ENCODE measurements at regions not wholly inside any gene's neighbourhood (a gene's known extent, or its start where the extent isn't known, plus 50 kb on each side); places are given as distances from the start of the nearest gene placed in this dataset.

- H3K4me1 ChIP-seq = no peaks in the 10 kb centered on the region
- intact Hi-C loops (cut with micrococcal nuclease) = no loop called here
- H3K27me3 ChIP-seq (ENCODE audit: low read depth) = no peaks in the 10 kb centered on the region
- H3K36me3 ChIP-seq = no peaks in the 10 kb centered on the region
- no peak for DNase-seq
- H3K27ac ChIP-seq (replicated peaks) = no peak overlapping the region
- H3K4me3 ChIP-seq = no peak overlapping the region
- TF ChIP-seq CTCF (IDR thresholded peaks at IDR 0.05; ENCODE audit: borderline replicate concordance) = no peak
- no peaks in the 10 kb centered on the region for H3K9me3 ChIP-seq (replicated peaks)
These were observed 436.0 kb upstream of the NR2F2 start for GRCh38 chr15:95894407-95894956.

- Histone ChIP-seq H3K27me3 (ENCODE audit: low read depth) (no peaks in the 10 kb centered on the region), H3K36me3 (no peaks in the 10 kb centered on the region), H3K4me1 (no peaks in the 10 kb centered on the region), H3K4me3 (no peak overlapping the region), H3K27ac (replicated peaks) (no peak overlapping the region), H3K9me3 (replicated peaks) (no peaks in the 10 kb centered on the region)
- intact Hi-C loops (cut with micrococcal nuclease) = no loop called here
- DNase-seq = no peak
- no peak for TF ChIP-seq CTCF (IDR thresholded peaks at IDR 0.05; ENCODE audit: borderline replicate concordance)
These were observed 435.0 kb upstream of the NR2F2 start for GRCh38 chr15:95895508-95895907.

GRCh38 chr15:95897651-95898050 is 432.8 kb upstream of the NR2F2 start:
- TF ChIP-seq CTCF (IDR thresholded peaks at IDR 0.05; ENCODE audit: borderline replicate concordance) = no peak
- DNase-seq = no peak
- intact Hi-C loops (cut with micrococcal nuclease) = no loop called here
- Histone ChIP-seq H3K27ac (replicated peaks) (no peak overlapping the region), H3K4me3 (no peak overlapping the region), H3K27me3 (ENCODE audit: low read depth) (no peaks in the 10 kb centered on the region), H3K36me3 (no peaks in the 10 kb centered on the region), H3K4me1 (no peaks in the 10 kb centered on the region), H3K9me3 (replicated peaks) (no peaks in the 10 kb centered on the region)

- Histone ChIP-seq H3K27ac (replicated peaks) (no peak overlapping the region), H3K4me3 (no peak overlapping the region), H3K9me3 (replicated peaks) (no peaks in the 10 kb centered on the region), H3K4me1 (no peaks in the 10 kb centered on the region), H3K27me3 (ENCODE audit: low read depth) (no peaks in the 10 kb centered on the region), H3K36me3 (no peaks in the 10 kb centered on the region)
- intact Hi-C loops (cut with micrococcal nuclease) = no loop called here
- DNase-seq = no peak
- TF ChIP-seq CTCF (IDR thresholded peaks at IDR 0.05; ENCODE audit: borderline replicate concordance) = no peak
These were observed 431.7 kb upstream of the NR2F2 start for GRCh38 chr15:95898761-95899160.

GRCh38 chr15:95901271-95901670 is 429.2 kb upstream of the NR2F2 start:
- no peaks in the 10 kb centered on the region for H3K27me3 ChIP-seq (ENCODE audit: low read depth)
- intact Hi-C loops (cut with micrococcal nuclease) = no loop called here
- no peaks in the 10 kb centered on the region for H3K4me1 ChIP-seq
- H3K9me3 ChIP-seq (replicated peaks) = no peaks in the 10 kb centered on the region
- H3K36me3 ChIP-seq = no peaks in the 10 kb centered on the region
- TF ChIP-seq CTCF (IDR thresholded peaks at IDR 0.05; ENCODE audit: borderline replicate concordance) = no peak
- no peak for DNase-seq
- no peak overlapping the region for H3K27ac ChIP-seq (replicated peaks)
- H3K4me3 ChIP-seq = no peak overlapping the region

- Histone ChIP-seq H3K4me3 (no peak overlapping the region), H3K4me1 (no peaks in the 10 kb centered on the region), H3K36me3 (no peaks in the 10 kb centered on the region), H3K27ac (replicated peaks) (no peak overlapping the region), H3K27me3 (ENCODE audit: low read depth) (no peaks in the 10 kb centered on the region), H3K9me3 (replicated peaks) (no peaks in the 10 kb centered on the region)
- no peak for DNase-seq
- TF ChIP-seq CTCF (IDR thresholded peaks at IDR 0.05; ENCODE audit: borderline replicate concordance) = no peak
- intact Hi-C loops (cut with micrococcal nuclease) = no loop called here
These were observed 427.9 kb upstream of the NR2F2 start for GRCh38 chr15:95902606-95903005.

Data from left ventricle myocardium inferior (tissue), 1 donor.